ENCODE measurements at regions not wholly inside any gene's neighbourhood (a gene's known extent, or its start where the extent isn't known, plus 50 kb on each side); places are given as distances from the start of the nearest gene placed in this dataset.

- no peaks in the 10 kb centered on the region for H3K27me3 ChIP-seq (ENCODE audit: control insufficient read depth in 2 of 2, insufficient read depth in 2 of 2, low read length in 2 of 2)
- H3K79me2 ChIP-seq (ENCODE audit: control insufficient read depth, insufficient read depth, low read length), result no peaks in the 10 kb centered on the region
- ChIA-PET POLR2A (no interaction called here), CTCF (no interaction called here)
- H3K36me3 ChIP-seq (ENCODE audit: control insufficient read depth in 2 of 2, extremely low read depth in 1 of 2, insufficient read depth in 2 of 2, low read length in 2 of 2), result no peaks in the 10 kb centered on the region
- no peak for TF ChIP-seq JUN (IDR thresholded peaks at IDR 0.05; ENCODE audit: borderline replicate concordance, insufficient read depth, insufficient read length, low read depth)
- TF ChIP-seq GATA2 (IDR thresholded peaks at IDR 0.05; ENCODE audit: insufficient read depth, insufficient read length, low read depth, low read length), result no peak
- TF ChIP-seq MYC (IDR thresholded peaks at IDR 0.05; ENCODE audit: low read depth, low read length), result no peak
- TF ChIP-seq EZH2 (IDR thresholded peaks at IDR 0.05; ENCODE audit: borderline replicate concordance, low read depth, low read length, severe bottlenecking), result no peak
- no peak for TF ChIP-seq POLR2A (IDR thresholded peaks at IDR 0.05; ENCODE audit: low read depth, low read length)
- no peak for TF ChIP-seq MAX (IDR thresholded peaks at IDR 0.05; ENCODE audit: insufficient read depth, insufficient read length)
- TF ChIP-seq FOS (IDR thresholded peaks at IDR 0.05; ENCODE audit: borderline replicate concordance, insufficient read depth, low read length), result no peak
- TF ChIP-seq POLR2AphosphoS5 (IDR thresholded peaks at IDR 0.05; ENCODE audit: insufficient read depth, low read depth, low read length), result no peak
- no peak for TF ChIP-seq CTCF (IDR thresholded peaks at IDR 0.05; ENCODE audit: extremely low read depth in 1 of 2, insufficient read depth in 1 of 2, low read depth in 1 of 2, low read length in 2 of 2)
- H3K4me2 ChIP-seq (ENCODE audit: insufficient read depth, low read length), result no peak overlapping the region
- no peaks in the 10 kb centered on the region for H3K9me1 ChIP-seq (replicated peaks; ENCODE audit: control insufficient read depth, extremely low read depth, insufficient read depth, low read length)
- FAIRE-seq (no peak), DNase-seq (ENCODE audit: low read depth, low spot score) (no peak)
- no peaks in the 10 kb centered on the region for H4K20me1 ChIP-seq (replicated peaks; ENCODE audit: control insufficient read depth, extremely low read depth, insufficient read depth, low read length)
- H3K9ac ChIP-seq (replicated peaks; ENCODE audit: extremely low read depth, insufficient read depth, low read length), result no peak overlapping the region
- BruUV-seq (replicated peaks), result no TSS peak
- dilution Hi-C loops (cut with MboI; ENCODE audit: extremely low pct_ligation_motif_present, low sequenced_read_pairs), result no loop called here
- intact Hi-C loops (cut with micrococcal nuclease), result loop anchor here (10.0 kb wide), 1 partner anchor 178 kb away; no protein-coding TSS in a partner anchor
- no peaks in the 10 kb centered on the region for H3K4me1 ChIP-seq (ENCODE audit: control insufficient read depth, extremely low read depth, insufficient read depth, low read length)
- no peaks in the 10 kb centered on the region for H3K9me3 ChIP-seq (replicated peaks; ENCODE audit: control insufficient read depth, insufficient read depth, low read length)
- H3K4me3 ChIP-seq (replicated peaks in 1 of 3; ENCODE audit: insufficient read depth in 1 of 3, low read depth in 1 of 3, low read length in 3 of 3), result no peak overlapping the region
- H2AFZ ChIP-seq (ENCODE audit: low read depth, low read length), result no peak overlapping the region
- no peak overlapping the region for H3K27ac ChIP-seq (ENCODE audit: insufficient read depth, low read depth, low read length)
These were observed 215.7 kb upstream of the SPIN4 start for GRCh38 chrX:63566856-63567255.

Data from endothelial cell of umbilical vein (primary cell).